Lung (tissue), 11 donors: ENCODE measurements at regions not wholly inside any gene's neighbourhood (a gene's known extent, or its start where the extent isn't known, plus 50 kb on each side); places are given as distances from the start of the nearest gene placed in this dataset.

ENCODE experiments used
- ATAC-seq: fragments of 200-7000 bp; cut with Tn5 transposase; one replicate; pipeline ENCODE4 v1.9.1; 2020; ENCODE audit warnings: moderate number of reproducible peaks; ENCODE audit not compliant: insufficient read depth, low FRiP score
- DNase-seq, 3 donors: peaks; one replicate each; pipeline ENCODE4 v3.0.0-alpha.2; 2013 to 2017
- H3K27ac ChIP-seq, 2 donors: one replicate each; pipeline ENCODE4 v1.5.1; 2013; ENCODE audit warnings: mild to moderate bottlenecking in 2 of 2, moderate library complexity in 2 of 2, control low read depth in 1 of 2, inconsistent platforms in 1 of 2, low read depth in 1 of 2, low read length in 1 of 2
- H3K27me3 ChIP-seq, 3 donors: one replicate each; pipeline ENCODE4 v1.5.1; 2013; ENCODE audit warnings: low read length in 2 of 3; ENCODE audit not compliant: control insufficient read depth in 3 of 3, insufficient read depth in 3 of 3
- H3K36me3 ChIP-seq, 4 donors: one replicate each; pipeline ENCODE4 v1.5.1; 2013; ENCODE audit warnings: low read length in 4 of 4, mild to moderate bottlenecking in 1 of 4, moderate library complexity in 1 of 4; ENCODE audit not compliant: control insufficient read depth in 4 of 4, insufficient read depth in 4 of 4
- H3K4me1 ChIP-seq, 5 donors: one replicate each; pipeline ENCODE4 v1.5.1; 2013; ENCODE audit warnings: low read length in 5 of 5, mild to moderate bottlenecking in 2 of 5, moderate library complexity in 1 of 5; ENCODE audit not compliant: control insufficient read depth in 5 of 5, insufficient read depth in 5 of 5
- H3K4me3 ChIP-seq: one replicate; pipeline ENCODE4 v1.5.1; 2013; ENCODE audit warnings: mild to moderate bottlenecking, control low read depth, moderate library complexity
- H3K9ac ChIP-seq, 2 donors: one replicate each; pipeline ENCODE4 v1.5.1; 2013; ENCODE audit warnings: low read length in 2 of 2, control low read depth in 1 of 2; ENCODE audit not compliant: insufficient read depth in 1 of 2
- H3K9me3 ChIP-seq, 4 donors: one replicate each; pipeline ENCODE4 v1.5.1; 2013; ENCODE audit warnings: low read length in 3 of 4, mild to moderate bottlenecking in 1 of 4, moderate library complexity in 1 of 4; ENCODE audit not compliant: control insufficient read depth in 4 of 4, insufficient read depth in 3 of 4
- WGBS, 2 donors: extraction: QIAGEN DNeasy Blood & Tissue Kit; methylation state at CpG; one replicate each; pipeline ENCODE4 v1.1.7; 2013; 5-methylcytosine and 5-hydroxymethylcytosine counted together
- TF ChIP-seq, protein P1 (sequence below): IDR thresholded peaks from 2 replicates; pipeline ENCODE4 v1.5.1; 2012; ENCODE audit warnings: mild to moderate bottlenecking; ENCODE audit errors: control extremely low read depth, extremely low read depth
- donor health status: control.
- donor health status: control.
- donor health status: Bipolar disorder and iron deficiency.
- donor health status: healthy.
- donor health status: DM: yes; HTN: yes; CAD: no.

- 82 to 83% methylated on average over 6 of the region's 6 CpGs for WGBS, 2 donors
- Histone ChIP-seq H3K4me3 (no peak overlapping the region), H3K4me1 (peaks cover 0 to 7% (median 3%) of the 10 kb centered on the region in 5 donors), H3K9me3 (no peaks in the 10 kb centered on the region), H3K9ac (no peak overlapping the region), H3K27me3 (no peaks in the 10 kb centered on the region), H3K27ac (no peak overlapping the region), H3K36me3 (no peaks in the 10 kb centered on the region)
- TF ChIP-seq, protein P1, sequence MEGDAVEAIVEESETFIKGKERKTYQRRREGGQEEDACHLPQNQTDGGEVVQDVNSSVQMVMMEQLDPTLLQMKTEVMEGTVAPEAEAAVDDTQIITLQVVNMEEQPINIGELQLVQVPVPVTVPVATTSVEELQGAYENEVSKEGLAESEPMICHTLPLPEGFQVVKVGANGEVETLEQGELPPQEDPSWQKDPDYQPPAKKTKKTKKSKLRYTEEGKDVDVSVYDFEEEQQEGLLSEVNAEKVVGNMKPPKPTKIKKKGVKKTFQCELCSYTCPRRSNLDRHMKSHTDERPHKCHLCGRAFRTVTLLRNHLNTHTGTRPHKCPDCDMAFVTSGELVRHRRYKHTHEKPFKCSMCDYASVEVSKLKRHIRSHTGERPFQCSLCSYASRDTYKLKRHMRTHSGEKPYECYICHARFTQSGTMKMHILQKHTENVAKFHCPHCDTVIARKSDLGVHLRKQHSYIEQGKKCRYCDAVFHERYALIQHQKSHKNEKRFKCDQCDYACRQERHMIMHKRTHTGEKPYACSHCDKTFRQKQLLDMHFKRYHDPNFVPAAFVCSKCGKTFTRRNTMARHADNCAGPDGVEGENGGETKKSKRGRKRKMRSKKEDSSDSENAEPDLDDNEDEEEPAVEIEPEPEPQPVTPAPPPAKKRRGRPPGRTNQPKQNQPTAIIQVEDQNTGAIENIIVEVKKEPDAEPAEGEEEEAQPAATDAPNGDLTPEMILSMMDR = no peak
- ATAC-seq (no peak), DNase-seq (no peak)
Measured at GRCh38 chr1:229122606-229123005, 148.3 kb upstream of the RAB4A start.

DNA sequence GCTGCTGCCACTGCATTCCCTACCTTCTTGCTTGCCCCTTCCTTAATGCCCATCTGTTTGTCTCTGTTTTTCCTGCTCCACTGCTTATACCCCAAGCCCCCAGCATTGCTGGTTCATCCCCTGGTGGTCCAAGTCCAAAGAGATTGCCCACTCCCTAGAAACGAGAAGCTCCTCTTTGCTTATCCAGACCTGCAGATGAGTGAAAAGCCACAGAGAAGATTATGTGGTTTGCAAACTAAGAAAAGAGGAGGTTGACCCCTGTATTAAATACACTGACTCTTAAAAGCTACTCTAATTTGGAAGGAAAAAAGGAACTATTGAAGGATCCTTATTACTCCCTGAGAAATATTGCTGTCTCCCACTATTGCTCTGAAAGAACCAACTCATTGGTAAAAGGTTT lies 146.8 kb upstream of the RAB4A start:
- ATAC-seq (no peak), DNase-seq (no peak)
- Histone ChIP-seq H3K36me3 (no peaks in the 10 kb centered on the region), H3K27me3 (no peaks in the 10 kb centered on the region), H3K4me1 (peaks cover 0 to 3% (median 0%) of the 10 kb centered on the region in 5 donors), H3K9me3 (no peaks in the 10 kb centered on the region), H3K4me3 (no peak overlapping the region), H3K9ac (no peak overlapping the region), H3K27ac (no peak overlapping the region)
- WGBS, 2 donors = 25 to 57% methylated on average over 1 of the region's 1 CpG
- TF ChIP-seq, protein P1 = no peak

GRCh38 chr1:229124520-229125124 lies 146.3 kb upstream of the RAB4A start:
- Histone ChIP-seq H3K4me1 (peaks cover 0 to 3% (median 0%) of the 10 kb centered on the region in 5 donors), H3K36me3 (no peaks in the 10 kb centered on the region)

More at GRCh38 chr1:229124520-229125124, 146.3 kb upstream of the RAB4A start:
- no peaks in the 10 kb centered on the region for H3K27me3 ChIP-seq
- H3K9me3 ChIP-seq = no peaks in the 10 kb centered on the region
- no peak for ATAC-seq
- peak in 1 of 3 donors; percentile 53 for DNase-seq
- H3K27ac ChIP-seq = no peak overlapping the region
- H3K4me3 ChIP-seq = no peak overlapping the region
- TF ChIP-seq, protein P1 = no peak
- WGBS, 2 donors = 72 to 80% methylated on average over 11 of the region's 11 CpGs
- H3K9ac ChIP-seq = no peak overlapping the region
